Activated T-cell treated with anti-CD3 and anti-CD28 coated beads, Interleukin-2, amount 50 U/mL, for 72 hours (primary cell): ENCODE measurements at regions not wholly inside any gene's neighbourhood (a gene's known extent, or its start where the extent isn't known, plus 50 kb on each side); places are given as distances from the start of the nearest gene placed in this dataset.
"Not testable (repeated sequence)": the region's sequence is repeated elsewhere in the genome, so short reads cannot be mapped to it uniquely, and the experiment has no call there.

Experiments used
- ATAC-seq, 2 donors: fragments of 150-1000 bp; cut with Tn5 transposase; replicated peaks in 1 of 2; 2 replicates each; pipeline ENCODE4 v1.10.0; 2021; ENCODE audit warnings: moderate library complexity in 2 of 2, mild to moderate bottlenecking in 1 of 2
- DNase-seq, 2 donors: peaks; one replicate each; pipeline ENCODE4 v3.0.0; 2021 to 2022; ENCODE audit warnings: mixed read lengths in 1 of 2
- H3K27ac Mint-ChIP-seq: one replicate; pipeline ENCODE4 v1.8.0; 2022; ENCODE audit warnings: mild to moderate bottlenecking, moderate library complexity, mixed read lengths
- H3K27me3 Mint-ChIP-seq: one replicate; pipeline ENCODE4 v1.8.0; 2022; ENCODE audit warnings: low read depth, mixed read lengths
- H3K36me3 Mint-ChIP-seq, 2 donors: one replicate each; pipeline ENCODE4 v1.8.0; 2022; ENCODE audit warnings: mixed read lengths in 2 of 2, mild to moderate bottlenecking in 1 of 2; ENCODE audit not compliant: insufficient read depth in 2 of 2
- H3K4me1 Mint-ChIP-seq: one replicate; pipeline ENCODE4 v1.8.0; 2022; ENCODE audit warnings: low read depth, mixed read lengths
- H3K4me3 Mint-ChIP-seq, 2 donors: one replicate each; pipeline ENCODE4 v1.8.0; 2022; ENCODE audit warnings: mild to moderate bottlenecking in 2 of 2, mixed read lengths in 2 of 2, moderate library complexity in 2 of 2
- H3K9me3 Mint-ChIP-seq, 2 donors: one replicate each; pipeline ENCODE4 v1.8.0; 2022; ENCODE audit warnings: mixed read lengths in 2 of 2

GRCh38 chr19:28296506-28296905 lies 916.4 kb downstream of the UQCRFS1 start:
- Mint-ChIP-seq H3K9me3 (peaks cover 0 to 3% of the 10 kb centered on the region in 2 donors), H3K4me3 (no peak overlapping the region), H3K27me3 (no peaks in the 10 kb centered on the region), H3K36me3 (no peaks in the 10 kb centered on the region), H3K27ac (no peak overlapping the region), H3K4me1 (no peaks in the 10 kb centered on the region)
- ATAC-seq (no peak), DNase-seq (no peak)

- ATAC-seq: not testable (repeated sequence)
Observed at GRCh38 chr19:28294975-28295374, 918.0 kb downstream of the UQCRFS1 start.

DNA sequence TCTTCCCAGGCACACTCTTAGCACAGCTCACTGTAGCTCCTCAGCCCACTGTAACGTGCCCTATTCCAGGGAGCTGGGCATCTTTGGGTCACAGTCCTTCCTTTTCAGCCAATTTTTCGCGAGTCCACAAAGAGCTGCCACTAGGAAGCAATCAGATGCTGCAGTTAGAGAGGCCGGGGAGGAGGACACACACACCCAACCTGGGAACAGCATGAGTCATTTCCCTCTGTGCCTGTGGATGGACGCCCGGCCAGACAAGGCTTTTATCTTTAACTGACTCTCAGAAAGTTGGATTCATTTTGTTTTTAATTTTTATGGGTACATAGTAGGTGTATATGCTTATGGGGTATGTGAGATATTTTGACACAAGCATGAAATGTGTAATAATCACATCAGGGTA lies 918.6 kb downstream of the UQCRFS1 start:
- Mint-ChIP-seq H3K27me3 (no peaks in the 10 kb centered on the region), H3K36me3 (no peaks in the 10 kb centered on the region), H3K27ac (no peak overlapping the region), H3K9me3 (peaks cover 0 to 3% of the 10 kb centered on the region in 2 donors), H3K4me1 (no peaks in the 10 kb centered on the region), H3K4me3 (no peak overlapping the region)
- no peak for DNase-seq
- ATAC-seq: no peak

More at GRCh38 chr19:28294975-28295374, 918.0 kb downstream of the UQCRFS1 start:
- not testable (repeated sequence) for H3K4me3 Mint-ChIP-seq, H3K9me3 Mint-ChIP-seq, H3K27me3 Mint-ChIP-seq, H3K27ac Mint-ChIP-seq, H3K4me1 Mint-ChIP-seq, H3K36me3 Mint-ChIP-seq, DNase-seq

DNA sequence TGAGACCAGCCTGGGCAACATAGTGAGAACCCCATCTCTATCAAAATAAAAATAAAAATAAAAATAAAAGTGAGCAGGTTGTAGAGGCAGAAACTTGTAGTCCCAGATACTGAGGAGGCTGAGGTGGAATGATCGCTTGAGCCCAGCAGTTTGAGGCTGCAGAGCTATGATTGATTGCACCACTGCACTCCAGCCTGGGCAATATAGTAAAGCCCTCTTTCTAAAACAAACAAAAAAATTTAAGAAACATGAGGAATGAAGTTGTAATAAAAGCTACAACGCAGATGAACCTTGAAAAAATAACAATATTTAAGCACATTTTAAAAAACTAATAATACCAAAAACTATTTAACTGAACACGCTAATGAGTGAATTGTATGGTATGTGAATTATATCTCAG lies 919.3 kb downstream of the UQCRFS1 start:
- H3K27me3 Mint-ChIP-seq: no peaks in the 10 kb centered on the region
- H3K4me3 Mint-ChIP-seq: no peak overlapping the region
- no peak overlapping the region for H3K27ac Mint-ChIP-seq
- H3K36me3 Mint-ChIP-seq: no peaks in the 10 kb centered on the region
- H3K9me3 Mint-ChIP-seq: peaks cover 0 to 3% of the 10 kb centered on the region in 2 donors
- ATAC-seq (no peak), DNase-seq (no peak)
- H3K4me1 Mint-ChIP-seq: no peaks in the 10 kb centered on the region

DNA sequence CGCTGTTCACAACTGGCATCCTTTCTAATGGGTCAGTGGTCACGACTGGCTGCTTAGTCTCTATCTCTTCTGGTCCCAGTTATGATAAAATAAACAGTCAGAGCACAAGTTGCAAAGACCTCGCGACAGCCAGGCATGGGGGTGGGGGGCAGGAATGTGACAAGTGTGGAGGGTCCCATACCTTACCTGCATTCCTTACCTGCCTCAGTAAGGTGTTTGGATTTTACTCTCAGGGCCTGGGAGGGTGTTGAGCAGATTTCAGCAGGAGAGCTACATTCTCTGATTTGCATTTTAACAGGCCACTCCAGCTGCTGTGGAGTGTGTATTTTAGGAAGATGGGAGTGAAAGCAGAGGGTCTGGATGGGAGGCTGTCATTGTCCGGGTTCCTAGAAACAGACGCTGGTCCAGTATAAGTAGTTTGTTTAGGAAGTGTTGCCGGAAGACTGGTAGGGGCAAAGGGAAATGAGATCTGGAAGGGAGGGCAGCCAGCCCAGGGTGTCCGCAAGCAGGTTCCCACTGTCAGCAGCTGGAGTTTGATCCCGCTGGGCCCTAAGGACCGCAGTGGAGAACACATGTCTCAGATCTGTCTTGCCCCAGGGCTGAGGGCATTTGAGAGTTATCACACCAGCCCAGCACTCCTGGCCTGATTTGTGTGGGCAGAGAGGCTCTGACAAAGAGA lies 920.0 kb downstream of the UQCRFS1 start:
- ATAC-seq (no peak), DNase-seq (no peak)
- no peaks in the 10 kb centered on the region for H3K4me1 Mint-ChIP-seq
- no peak overlapping the region for H3K4me3 Mint-ChIP-seq
- H3K9me3 Mint-ChIP-seq: peaks cover 0 to 3% of the 10 kb centered on the region in 2 donors
- no peaks in the 10 kb centered on the region for H3K27me3 Mint-ChIP-seq
- no peaks in the 10 kb centered on the region for H3K36me3 Mint-ChIP-seq
- no peak overlapping the region for H3K27ac Mint-ChIP-seq

GRCh38 chr19:28291874-28292273 lies 921.1 kb downstream of the UQCRFS1 start:
- H3K27me3 Mint-ChIP-seq: no peaks in the 10 kb centered on the region
- DNase-seq (no peak), ATAC-seq (no peak)
- H3K9me3 Mint-ChIP-seq: peaks cover 3 to 5% of the 10 kb centered on the region in 2 donors
- H3K27ac Mint-ChIP-seq: no peak overlapping the region
- no peaks in the 10 kb centered on the region for H3K4me1 Mint-ChIP-seq
- H3K4me3 Mint-ChIP-seq: no peak overlapping the region
- no peaks in the 10 kb centered on the region for H3K36me3 Mint-ChIP-seq

DNA sequence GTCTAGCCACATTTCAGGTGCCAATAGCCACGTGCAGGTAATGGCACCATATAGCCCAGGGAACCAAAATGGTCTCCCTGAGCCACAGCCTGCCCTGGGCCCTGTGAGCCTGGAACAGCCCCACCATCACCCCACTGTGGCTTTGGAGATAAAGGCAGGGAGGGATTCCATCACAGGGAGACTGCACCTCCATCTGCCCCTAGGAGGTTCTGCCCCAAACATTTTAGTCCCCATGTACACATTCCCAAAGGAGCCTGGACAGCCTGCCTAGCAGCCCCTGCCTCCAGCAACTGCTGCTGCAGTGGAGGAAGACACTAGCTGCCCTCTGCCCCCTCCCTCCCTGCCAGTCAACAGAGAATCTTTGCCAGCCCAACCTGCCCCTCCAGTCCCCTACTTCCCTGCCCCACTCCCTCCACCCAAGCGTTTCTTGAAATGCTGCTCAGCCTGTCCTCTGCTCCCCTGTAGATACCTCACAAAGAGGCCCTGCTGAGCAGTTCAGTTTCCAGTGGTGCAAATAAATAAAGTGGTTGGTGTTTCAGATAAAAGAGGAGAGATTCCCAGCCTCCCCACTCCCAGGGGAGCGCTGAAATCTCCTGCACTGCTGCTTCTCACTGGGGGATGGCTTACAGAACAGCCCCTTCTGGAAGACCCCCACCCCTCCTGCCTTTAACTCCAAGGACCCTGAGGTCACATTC lies 921.8 kb downstream of the UQCRFS1 start:
- no peak for DNase-seq
- Mint-ChIP-seq H3K4me3 (no peak overlapping the region), H3K36me3 (no peaks in the 10 kb centered on the region), H3K4me1 (no peaks in the 10 kb centered on the region), H3K27me3 (no peaks in the 10 kb centered on the region), H3K9me3 (peaks cover 5% of the 10 kb centered on the region in 2 donors), H3K27ac (no peak overlapping the region)
- ATAC-seq: no peak

- DNase-seq: no peak
- H3K9me3 Mint-ChIP-seq: peaks cover 5 to 10% of the 10 kb centered on the region in 2 donors
- H3K4me1 Mint-ChIP-seq: no peaks in the 10 kb centered on the region
- no peaks in the 10 kb centered on the region for H3K36me3 Mint-ChIP-seq
- no peak overlapping the region for H3K4me3 Mint-ChIP-seq
- no peak for ATAC-seq
- H3K27ac Mint-ChIP-seq: no peak overlapping the region
- no peaks in the 10 kb centered on the region for H3K27me3 Mint-ChIP-seq
Observed at GRCh38 chr19:28289295-28290063, 923.5 kb downstream of the UQCRFS1 start.

DNA sequence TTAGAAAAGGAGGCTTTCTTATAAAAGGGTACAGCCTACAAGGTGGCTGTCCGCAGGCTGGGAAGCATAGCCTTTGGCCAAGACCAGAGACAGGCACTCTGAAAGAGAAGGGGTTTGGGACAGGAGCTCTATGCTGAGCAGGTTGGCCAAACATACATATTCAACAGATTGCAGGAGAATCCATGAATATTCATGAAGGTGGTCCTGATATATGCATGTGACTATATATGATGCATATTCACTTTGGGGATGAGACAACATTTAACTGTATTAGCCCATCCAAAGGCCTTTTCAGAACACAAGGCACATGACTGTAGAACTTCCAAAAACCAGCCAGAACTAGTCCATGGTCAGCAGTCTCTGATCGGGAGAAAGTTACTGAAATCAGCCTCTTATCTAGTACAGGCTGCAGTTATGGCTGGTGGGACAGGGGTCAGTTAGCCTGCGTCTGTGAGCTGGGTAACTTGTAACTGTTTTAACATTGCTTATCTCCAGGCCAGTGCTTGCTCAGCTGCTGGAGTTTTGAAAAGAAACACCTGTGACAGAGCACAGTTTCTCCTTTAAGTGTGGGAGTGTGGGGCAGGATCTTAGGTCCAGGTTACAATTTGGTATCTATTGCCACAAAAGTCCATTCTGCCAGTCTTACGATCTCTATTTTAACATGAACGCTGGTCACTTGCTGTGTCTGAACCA lies 924.2 kb downstream of the UQCRFS1 start:
- no peaks in the 10 kb centered on the region for H3K27me3 Mint-ChIP-seq
- no peaks in the 10 kb centered on the region for H3K4me1 Mint-ChIP-seq
- H3K36me3 Mint-ChIP-seq: no peaks in the 10 kb centered on the region
- ATAC-seq (no peak), DNase-seq (no peak)
- H3K4me3 Mint-ChIP-seq: no peak overlapping the region
- H3K9me3 Mint-ChIP-seq: peaks cover 7 to 12% of the 10 kb centered on the region in 2 donors
- H3K27ac Mint-ChIP-seq: no peak overlapping the region

DNA sequence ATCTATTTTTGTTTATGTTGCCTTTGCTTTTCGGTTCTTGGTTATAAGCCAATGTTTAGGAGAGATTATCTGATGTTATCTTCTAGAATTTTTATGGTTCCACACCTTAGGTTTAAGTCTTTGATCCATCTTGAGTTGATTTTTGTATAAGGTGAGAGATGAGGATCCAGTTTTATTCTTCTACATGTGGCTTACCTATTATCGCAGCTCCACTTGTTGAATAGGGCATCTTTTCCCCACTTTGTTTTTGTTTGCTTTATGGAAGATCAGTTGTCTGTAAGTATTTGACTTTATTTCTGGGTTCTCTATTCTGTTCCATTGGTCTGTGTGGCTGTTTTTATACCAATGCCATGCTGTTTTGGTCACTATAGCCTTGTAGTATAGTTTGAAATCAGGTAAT lies 927.0 kb downstream of the UQCRFS1 start:
- H3K4me1 Mint-ChIP-seq: no peaks in the 10 kb centered on the region
- ATAC-seq (no peak), DNase-seq (no peak)
- peaks cover 3% of the 10 kb centered on the region in 2 donors for H3K36me3 Mint-ChIP-seq
- H3K9me3 Mint-ChIP-seq: peaks cover 11 to 18% of the 10 kb centered on the region in 2 donors
- no peaks in the 10 kb centered on the region for H3K27me3 Mint-ChIP-seq
- no peak overlapping the region for H3K4me3 Mint-ChIP-seq
- H3K27ac Mint-ChIP-seq: no peak overlapping the region

DNA sequence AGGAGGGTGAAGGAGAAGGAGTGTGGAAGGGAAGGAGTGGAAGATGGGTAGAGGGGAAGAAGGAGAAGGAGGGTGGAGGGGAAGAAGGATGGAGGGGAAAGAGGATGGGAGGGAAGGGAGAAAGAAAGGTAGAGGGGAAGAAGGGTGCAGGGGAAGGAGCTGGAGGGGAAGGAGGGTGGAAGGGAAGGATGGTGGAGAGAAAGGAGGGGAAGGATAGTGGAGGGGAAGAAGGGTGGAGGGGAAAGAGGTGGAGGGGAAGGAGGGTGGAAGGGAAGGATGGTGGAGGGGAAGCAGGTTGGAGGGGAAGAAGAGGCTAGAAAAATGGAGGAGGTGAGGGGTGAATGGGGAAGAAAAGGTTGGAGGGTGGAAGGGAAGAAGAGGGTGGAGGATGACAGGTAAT lies 927.9 kb downstream of the UQCRFS1 start:
- Mint-ChIP-seq H3K27ac (no peak overlapping the region), H3K9me3 (peaks cover 11 to 18% of the 10 kb centered on the region in 2 donors), H3K36me3 (peaks cover 3% of the 10 kb centered on the region in 2 donors), H3K27me3 (no peaks in the 10 kb centered on the region), H3K4me3 (no peak overlapping the region), H3K4me1 (no peaks in the 10 kb centered on the region)
- no peak for ATAC-seq
- no peak for DNase-seq

DNA sequence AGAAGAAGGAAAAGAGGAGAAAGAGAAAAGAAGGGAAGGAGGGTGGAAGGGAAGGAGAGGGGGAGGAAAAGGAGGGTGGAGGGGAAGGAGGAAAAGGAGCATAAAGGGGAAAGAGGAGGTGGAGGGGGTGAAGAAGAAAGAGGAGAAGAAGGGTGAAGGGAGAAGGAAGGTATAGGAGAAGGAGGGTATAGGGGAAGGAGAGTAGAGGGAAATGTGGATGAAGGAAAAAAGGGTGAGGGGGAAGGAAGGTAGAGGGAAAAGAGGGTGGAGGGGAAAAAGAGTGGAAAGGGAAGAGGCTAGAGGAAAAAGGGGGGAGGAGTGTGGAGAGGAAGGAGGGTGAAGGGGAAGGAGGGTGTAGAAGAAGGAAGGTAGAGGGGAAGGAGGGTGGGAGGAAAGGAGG lies 928.6 kb downstream of the UQCRFS1 start:
- Mint-ChIP-seq H3K9me3 (peaks cover 11 to 18% of the 10 kb centered on the region in 2 donors), H3K27me3 (no peaks in the 10 kb centered on the region), H3K4me1 (no peaks in the 10 kb centered on the region), H3K36me3 (peaks cover 3% of the 10 kb centered on the region in 2 donors), H3K27ac (no peak overlapping the region), H3K4me3 (no peak overlapping the region)
- DNase-seq: no peak
- ATAC-seq: no peak

GRCh38 chr19:28283592-28283991 lies 929.4 kb downstream of the UQCRFS1 start:
- Mint-ChIP-seq H3K9me3 (peaks cover 13 to 18% of the 10 kb centered on the region in 2 donors), H3K4me1 (no peaks in the 10 kb centered on the region), H3K36me3 (peaks cover 3% of the 10 kb centered on the region in 2 donors), H3K27me3 (no peaks in the 10 kb centered on the region), H3K27ac (no peak overlapping the region), H3K4me3 (no peak overlapping the region)
- ATAC-seq (no peak), DNase-seq (no peak)
